HG02623 (cell line): ENCODE measurements at regions not wholly inside any gene's neighbourhood (a gene's known extent, or its start where the extent isn't known, plus 50 kb on each side); places are given as distances from the start of the nearest gene placed in this dataset.

ENCODE experiments used
- ATAC-seq: cut with Tn5 transposase; IDR thresholded peaks from one replicate; pipeline ENCODE4 v1.9.1; 2021; ENCODE audit warnings: moderate library complexity; ENCODE audit not compliant: unreplicated experiment

DNA sequence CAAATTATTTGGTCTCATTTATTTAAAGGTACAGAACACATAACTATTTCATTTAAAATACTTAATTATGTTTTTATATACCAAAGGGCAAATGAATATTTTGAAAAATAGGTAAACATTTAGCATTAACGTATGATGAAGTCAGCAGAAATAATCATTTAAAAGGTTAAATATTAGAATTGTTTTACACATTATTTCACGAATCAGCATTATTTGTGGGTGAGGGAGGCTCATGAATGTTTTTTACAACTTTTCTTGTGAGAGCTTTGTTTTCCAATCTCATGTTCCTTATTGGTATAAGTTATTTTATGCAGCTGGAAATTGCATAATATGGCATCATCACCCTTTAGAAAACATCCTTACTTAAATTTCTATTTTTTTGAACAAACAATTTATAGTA, 73.9 kb upstream of the FSTL5 start:
- no peak for ATAC-seq

DNA sequence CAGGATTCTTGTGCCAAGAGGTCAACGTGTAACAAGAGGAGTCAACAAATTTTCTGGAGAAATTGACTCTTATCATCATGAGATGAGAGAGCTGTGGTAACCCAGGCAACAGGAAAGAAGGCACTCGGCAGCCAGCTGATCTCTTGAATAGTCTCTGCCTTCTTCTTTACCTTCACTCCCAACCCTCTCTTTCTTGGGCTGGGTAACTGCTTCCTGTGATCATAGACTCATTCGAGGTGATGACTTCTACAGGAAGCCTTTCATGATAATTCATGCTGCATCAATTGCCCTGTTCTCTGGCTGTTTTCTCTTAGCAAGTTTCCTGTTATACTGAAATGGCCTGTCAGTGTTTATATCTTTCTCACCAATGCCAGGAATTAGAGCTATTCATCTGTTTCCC, 70.8 kb upstream of the FSTL5 start:
- ATAC-seq: no peak

DNA sequence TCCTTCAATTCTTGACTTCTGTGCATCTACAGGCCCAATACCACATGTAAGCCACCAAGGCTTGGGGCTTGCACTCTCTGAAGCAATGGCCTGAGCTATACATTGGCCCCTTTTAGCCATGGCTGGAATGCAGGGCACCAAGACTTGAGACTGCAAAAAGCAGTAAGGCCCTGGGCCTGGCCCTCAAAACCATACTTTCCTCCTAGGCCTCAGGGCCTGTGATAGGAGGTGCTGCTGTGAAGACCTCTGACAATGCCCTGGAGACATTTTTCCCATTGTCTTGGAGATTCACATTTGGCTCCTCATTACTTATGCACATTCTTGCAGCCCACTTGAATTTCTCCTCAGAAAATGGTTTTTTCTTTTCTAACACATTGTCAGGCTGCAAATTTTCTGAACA, 68.5 kb upstream of the FSTL5 start:
- no peak for ATAC-seq

DNA sequence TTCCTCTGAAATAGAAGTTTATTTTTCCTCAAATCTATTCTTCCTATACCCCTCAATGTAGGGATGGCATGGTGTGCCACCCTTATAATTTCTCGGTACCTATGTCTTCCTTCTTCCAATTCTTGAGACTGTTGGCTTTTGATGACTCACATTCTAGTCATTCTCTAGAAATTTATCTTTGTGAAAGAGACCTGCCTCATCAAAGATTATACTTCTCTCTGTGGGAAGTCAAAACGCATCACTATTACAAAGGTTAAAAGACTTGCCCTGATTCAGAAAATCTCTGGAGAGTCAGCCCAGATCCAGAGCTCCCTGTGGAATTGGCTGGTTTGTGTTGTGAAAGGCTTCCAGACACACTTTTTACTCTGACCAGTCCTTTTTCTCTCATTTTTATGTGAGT, 65.9 kb upstream of the FSTL5 start:
- no peak for ATAC-seq

DNA sequence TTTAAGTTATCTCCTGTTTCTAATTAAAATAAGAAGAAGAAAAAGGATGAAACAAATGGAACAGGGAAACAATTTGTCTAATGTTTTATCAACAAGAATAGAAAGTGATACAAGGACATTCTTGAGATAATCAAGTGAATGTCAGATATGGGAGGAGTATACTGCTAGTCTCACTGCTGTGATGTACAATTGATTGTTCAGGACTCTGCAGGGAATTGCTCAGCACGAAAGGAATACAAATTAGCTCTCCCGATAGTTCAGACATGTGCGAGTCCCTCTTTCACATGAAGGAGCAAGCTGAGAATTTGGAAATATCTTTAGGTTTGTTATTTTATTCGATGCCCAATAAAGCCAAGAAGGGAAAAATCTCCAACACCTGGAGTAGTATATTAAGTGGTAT, 57.3 kb upstream of the FSTL5 start:
- ATAC-seq: no peak
